UCSD-AML1 (cell line): ENCODE measurements at regions not wholly inside any gene's neighbourhood (a gene's known extent, or its start where the extent isn't known, plus 50 kb on each side); places are given as distances from the start of the nearest gene placed in this dataset.

Experiments used
- DNase-seq: peaks from one replicate; lab custom pipeline; 2025; ENCODE audit not compliant: unreplicated experiment; lab: John Stamatoyannopoulos, UW

DNA sequence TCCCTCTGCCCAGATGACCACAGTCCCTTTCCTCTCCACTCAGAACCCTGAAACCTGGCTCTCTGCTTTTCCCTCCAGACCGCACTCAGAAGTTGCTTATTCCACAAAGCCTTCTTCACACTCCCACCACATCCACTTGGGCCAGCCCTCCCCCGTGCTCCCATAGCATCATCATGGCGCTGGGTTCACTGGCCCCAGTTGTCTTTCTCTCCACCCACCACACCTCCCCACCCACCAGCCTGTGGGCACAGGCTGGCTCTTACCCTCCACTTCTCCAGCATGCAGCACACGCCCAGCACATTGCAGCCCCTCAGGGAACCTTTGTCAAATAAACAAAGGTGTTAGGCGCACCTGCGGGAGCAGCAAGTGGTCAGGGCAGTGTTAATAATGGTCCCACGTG is 130.0 kb downstream of the KATNIP start:
- no peak for DNase-seq

DNA sequence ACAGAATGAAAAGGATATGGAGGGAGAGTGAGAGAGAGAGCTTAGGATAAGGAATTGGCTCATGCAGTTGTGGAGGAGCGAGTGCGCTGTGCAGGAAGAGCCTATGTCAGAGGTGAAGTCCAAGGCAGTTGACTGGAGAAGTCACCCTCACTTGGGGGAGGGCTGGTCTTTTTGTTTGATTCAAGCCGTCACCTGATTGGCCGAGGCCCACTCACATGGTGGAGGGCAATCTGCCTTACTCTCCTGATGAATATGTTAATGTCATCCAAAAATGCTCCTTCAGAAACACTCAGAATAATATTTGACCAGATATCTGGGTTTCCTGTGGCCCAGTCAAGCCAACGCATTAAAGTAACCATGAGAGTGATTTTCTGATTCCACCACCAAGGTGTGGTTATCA is 131.7 kb downstream of the KATNIP start:
- no peak for DNase-seq

DNA sequence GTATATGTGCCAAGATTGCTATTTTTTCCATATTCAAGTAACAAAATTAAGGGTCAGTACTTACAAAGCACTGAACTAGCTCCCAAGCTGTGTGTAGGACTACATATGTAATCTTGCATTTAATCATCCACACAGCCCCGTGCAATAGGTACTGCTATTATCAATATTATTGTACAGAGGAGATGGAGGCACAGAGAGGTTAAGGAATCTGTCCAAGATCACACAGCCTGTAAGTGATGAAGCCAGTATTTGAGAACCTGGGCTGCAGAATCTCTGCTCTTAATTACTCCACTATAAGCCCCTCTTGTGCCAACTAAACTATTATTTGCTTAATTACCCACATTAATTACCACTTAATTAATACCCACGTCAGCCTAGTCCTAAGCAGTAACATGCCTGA is 134.1 kb downstream of the KATNIP start:
- DNase-seq, result no peak

DNA sequence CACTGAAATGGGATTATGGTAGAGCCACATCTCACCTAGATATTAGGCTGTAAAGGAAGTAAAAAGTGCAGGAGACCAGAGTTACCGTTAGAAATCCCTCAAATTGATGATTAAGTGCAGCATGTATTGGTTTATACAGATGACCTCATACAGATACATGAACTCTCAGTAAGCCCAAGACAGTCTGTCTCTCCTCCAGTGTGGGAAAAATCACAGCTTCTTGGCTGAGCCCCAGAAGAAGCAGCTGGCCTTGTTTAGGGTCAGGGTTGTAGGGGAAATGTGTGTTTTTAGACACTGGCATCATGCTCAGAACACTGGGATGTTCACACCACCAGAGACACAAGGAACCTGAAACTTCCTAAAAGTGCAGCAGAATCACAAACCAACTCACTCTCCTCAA is 135.9 kb downstream of the KATNIP start:
- DNase-seq, result no peak

DNA sequence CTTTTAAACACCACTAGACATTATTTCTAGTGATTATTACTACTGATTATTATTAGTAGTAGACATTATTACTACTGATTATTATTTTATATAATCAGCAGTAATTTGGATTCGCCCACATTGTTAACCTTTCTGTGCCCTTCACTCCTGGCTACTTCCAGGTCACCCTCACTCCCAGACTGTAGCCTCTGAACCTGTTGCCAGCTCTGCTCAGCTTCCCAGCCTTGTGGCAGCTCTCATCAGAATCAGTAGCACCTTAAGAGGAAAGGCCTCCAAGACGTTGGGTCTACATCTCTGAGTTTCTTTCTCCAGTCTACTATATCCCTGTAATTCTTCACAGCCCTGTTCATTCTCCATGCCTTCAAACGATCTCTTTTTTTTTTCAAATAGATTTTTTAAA is 137.0 kb downstream of the KATNIP start:
- no peak for DNase-seq

DNA sequence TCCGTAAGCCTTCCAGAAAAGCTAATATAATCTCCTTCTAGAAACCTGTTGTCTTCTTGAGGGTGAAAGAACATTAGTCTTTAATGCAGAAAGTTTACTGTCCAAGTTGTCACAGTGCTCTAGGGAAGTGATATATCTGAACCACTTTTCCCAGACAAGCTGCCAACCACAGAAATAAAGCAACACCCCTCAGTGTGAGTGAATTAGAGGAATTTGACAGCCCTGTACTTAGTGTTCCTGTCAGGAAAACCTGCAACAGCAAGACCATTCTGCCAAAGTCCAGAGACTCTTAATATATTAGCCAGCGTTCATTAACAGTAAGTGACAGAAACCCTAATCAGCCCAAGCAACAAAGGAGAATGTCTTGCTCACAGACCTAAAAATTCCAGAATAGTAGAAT is 137.7 kb downstream of the KATNIP start:
- no peak for DNase-seq

DNA sequence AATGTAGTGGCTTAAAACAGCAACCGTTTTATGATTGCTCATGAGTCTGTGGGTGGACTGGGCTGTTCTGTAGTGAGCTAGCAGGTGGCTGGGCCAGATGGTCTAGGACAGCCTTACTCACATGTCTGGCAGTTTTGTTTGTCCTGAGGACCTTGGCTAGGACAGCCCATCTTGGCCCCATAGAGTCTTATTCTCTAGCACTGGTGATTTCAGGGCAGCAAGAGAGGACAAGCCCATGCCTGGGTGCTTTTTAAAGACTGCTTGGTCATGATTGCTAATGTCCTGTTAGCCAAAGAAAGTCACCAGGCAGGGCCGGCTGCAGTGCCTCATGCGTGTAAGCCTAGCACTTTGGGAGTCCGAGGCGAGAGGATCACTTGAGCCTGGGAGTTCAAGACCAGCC is 139.8 kb downstream of the KATNIP start:
- DNase-seq, result no peak

DNA sequence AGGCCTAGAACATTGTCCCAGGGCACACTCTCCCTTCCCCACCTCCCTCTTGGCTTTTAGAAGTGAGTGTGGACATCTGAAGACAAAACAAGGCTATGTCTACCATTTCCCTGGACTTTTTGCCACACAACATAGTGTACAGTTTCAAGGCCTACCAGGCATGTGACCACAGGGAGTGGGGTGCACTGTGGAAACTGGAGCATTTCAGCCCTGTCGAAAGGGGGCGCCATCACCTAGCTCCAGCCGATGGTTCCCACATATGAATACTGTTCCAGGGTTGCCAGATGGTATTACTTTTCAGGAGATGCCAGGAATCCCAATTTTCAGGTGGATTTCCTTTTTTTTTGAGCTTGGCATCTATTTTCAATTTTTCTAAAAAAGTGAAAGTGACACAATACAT is 140.7 kb downstream of the KATNIP start:
- peak; percentile 58 for DNase-seq

DNA sequence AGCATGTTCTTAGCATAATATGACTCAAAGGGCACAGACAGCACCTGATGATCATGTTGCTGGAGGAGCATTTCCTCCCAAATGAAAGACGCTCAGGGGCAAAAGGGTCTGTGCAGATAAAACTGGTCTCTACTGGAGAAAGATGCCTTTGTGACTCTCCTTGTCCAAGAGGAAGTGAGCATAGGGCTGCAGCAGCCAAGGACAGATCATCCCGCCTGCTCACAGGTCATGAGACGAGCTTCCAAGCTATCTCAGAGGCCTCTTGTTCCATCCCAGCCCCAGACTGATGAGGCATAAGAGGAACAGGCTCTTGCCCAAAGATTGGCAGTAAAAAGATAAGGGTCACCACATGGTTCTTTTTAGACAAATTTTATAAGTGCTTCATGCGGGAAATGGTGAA is 141.8 kb downstream of the KATNIP start:
- DNase-seq, result no peak

DNA sequence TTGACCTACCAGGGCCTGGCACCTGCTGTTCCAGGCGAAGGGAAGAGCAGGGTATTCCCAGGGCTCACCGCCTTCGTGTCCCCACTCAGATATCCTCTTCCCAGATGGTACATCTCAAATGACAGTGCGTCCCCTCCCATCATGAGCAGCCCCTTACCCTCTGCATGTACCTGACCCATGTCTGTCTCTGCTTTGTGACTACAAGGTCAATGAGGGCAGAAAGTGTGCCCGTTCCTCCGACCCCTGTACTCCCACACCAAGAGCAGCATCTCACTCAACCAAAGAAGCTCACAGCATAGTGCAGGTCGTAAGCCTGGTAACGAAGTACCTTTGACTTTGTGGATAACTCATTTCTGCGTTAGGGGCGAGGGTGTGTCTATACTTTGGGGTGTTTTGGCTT is 142.6 kb downstream of the KATNIP start:
- DNase-seq, result no peak

DNA sequence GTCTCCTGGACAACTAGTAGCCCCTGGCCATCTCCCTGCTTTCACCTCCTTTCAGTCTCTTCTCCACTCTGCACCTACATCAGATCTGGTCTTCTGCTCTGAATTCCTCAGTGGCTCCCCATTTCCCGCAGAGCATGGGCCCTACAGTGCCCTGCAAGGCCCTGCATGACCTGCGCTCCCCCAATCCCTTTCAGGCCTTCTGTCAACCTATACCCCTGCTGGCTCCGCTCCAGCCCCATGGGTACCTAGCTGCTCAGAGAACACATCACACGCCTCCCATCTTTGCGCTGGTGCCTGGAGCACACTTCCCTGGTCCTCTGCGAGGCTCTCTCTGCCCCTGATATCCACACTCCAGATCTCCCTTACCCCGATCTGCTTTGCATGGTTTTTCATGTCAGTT is 145.2 kb downstream of the KATNIP start:
- no peak for DNase-seq

DNA sequence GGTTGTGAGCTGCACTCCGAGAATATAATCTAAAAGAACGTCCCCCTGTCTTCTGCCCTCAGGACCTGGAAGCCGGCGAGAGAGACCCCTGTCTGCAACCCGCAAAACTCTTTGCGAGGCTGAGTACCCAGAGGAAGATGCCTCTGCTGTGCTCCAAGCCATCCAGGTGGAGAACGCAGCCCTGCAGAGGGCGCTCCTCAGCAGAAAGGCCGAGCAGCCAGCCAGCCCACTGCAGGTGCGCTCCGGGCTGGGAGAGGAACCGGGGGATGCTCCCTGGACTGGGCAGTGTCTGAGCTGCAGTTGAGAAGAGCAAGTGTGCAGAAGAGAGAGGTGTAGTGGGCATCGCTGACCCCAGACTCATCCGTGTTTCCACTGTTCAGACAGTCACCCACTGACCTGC is 148.3 kb downstream of the KATNIP start:
- peak; percentile 41 for DNase-seq

DNA sequence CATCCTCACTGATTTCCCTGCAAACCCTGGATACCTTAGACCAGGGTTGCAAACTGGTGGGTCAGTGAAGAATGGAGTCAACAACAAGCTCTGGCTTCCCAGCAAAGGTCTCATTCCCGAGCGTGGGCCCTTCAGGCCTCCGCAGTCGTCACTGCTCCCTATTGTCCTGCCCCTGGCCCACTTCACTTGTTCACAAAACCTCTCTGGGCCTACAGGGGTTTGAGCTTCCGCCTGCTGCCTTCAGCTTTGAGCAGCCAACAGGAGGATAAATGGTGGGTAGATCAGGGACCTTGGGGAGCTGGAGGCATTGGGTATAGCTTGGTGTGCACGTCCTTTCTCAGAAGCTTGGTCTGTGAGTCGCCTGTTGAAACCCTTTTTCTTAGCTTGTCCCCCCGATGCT is 148.8 kb downstream of the KATNIP start:
- no peak for DNase-seq

DNA sequence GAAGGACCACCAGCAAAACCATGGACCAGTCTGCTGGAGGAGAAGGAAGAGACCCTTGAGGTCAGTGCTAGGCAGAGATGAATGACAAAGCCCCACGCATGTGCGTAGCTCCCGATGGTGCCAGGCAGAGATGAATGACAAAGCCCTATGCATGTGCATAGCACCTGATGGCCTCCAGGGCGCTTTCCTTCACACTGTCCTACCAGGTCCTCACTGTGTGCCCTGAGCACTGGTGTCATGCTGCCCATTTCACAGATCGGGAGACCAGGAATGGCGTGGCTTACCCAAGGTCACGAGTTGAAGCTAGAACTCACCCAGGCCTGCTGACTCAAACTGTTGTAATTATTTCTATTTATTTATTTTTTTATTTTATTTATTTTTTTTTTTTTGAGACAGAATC is 149.6 kb downstream of the KATNIP start:
- DNase-seq, result no peak

DNA sequence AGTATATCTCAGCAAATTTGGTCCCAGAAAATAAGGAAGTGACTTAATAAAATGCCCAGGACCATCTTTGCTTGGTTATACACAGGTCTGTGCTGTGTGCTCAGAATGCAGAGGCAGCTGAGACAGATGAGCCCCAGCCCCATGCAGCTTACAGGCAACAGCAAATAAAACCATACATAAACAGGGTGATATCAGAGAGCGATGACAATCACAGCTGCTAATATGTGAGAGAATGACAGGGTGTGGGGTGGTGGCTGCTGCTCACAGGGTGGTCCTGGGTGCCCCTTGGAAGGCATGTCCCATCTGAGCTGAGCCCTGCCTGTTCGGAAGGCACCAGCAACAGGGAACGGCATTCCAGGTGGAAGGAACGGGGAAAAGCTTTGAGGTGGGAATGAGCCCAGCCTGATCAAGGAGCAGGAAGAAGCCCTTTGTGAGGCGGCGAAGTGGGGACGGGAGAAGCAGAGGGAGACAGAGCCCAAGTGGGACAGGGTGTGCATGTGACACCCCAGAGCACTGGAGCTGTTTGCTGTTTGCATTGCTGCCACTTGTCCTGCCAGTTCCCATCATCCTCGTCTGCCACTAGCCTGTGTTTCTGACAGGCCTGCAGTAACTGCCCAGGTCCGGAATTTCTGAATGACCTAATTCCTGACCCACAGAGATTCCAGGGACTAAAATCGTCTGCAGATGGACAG is 150.5 kb downstream of the KATNIP start:
- no peak for DNase-seq

DNA sequence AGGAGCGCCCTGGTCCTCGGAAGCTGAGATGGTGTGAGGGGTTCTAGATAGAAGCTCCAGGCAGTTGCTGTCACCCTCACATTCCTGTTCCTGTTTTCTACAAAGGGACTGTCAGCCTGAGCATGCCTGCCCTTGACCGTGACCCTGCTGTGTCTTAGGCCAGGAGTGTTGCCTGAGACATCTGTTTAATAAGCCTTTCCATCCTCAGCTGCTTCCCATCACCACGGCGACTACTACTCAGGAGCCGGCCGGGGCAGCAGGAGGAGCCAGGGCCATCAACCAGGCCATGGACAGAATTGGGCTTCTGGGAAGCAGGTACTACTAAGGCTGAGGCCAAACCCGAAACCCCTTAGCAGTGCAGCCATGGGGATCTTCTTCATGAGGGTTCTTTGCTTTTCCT is 151.4 kb downstream of the KATNIP start:
- DNase-seq, result no peak

DNA sequence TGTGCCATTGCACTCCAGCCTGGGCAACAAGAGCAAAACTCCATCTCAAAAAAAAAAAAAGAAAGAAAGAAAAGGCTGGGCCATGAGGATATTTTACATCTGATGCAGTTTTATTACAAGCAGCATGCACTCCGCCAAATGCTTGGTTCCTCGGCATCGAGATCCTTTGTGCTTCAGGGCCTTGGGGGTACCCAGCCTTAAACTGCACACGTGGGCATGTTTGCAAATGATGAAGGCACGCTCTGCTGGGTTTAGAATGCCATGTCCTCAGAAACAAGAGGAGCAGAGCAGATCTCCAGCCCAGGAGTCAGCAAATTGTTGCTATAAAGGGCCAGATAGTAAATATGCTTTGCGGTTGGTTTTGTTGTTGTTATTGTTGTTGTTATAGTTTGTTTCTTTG is 153.2 kb downstream of the KATNIP start:
- DNase-seq, result no peak

DNA sequence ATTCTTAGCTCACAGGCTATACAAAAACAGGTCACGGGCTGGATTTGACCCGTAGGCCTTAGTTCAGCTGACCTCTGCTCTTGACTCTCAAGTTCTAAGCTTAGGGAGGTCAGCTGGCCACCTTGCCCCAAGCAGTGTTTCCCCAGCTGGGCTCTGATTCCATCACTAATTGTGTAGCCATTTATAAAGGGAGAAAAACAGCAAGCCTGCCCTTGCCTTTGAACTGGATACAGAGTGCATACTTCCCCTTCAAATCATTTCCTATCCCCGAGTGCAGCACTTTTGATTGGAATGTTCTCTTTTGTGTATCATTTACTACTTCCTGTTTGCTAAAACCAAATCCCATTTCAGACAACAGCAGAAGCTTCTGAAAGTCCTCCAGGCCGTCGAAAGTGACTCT is 153.6 kb downstream of the KATNIP start:
- no peak for DNase-seq

DNA sequence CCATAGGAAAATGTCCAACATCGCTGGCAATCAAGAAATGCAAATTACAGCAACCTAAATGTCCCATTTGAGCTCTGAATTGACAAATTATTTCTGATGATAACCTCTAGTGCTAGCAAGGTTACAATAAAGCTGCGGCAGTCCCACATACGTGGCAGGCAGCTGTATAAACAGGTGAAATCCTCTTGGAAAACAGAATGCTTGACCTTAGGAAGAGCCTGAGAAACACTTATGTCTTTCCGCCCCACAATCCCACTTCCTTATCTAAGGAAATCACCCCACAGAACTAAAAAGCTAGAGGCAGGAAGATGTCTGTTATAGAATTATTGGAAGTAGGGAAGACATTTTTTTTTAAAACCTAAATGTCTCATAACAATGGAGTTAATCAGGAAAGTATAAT is 154.3 kb downstream of the KATNIP start:
- no peak for DNase-seq

DNA sequence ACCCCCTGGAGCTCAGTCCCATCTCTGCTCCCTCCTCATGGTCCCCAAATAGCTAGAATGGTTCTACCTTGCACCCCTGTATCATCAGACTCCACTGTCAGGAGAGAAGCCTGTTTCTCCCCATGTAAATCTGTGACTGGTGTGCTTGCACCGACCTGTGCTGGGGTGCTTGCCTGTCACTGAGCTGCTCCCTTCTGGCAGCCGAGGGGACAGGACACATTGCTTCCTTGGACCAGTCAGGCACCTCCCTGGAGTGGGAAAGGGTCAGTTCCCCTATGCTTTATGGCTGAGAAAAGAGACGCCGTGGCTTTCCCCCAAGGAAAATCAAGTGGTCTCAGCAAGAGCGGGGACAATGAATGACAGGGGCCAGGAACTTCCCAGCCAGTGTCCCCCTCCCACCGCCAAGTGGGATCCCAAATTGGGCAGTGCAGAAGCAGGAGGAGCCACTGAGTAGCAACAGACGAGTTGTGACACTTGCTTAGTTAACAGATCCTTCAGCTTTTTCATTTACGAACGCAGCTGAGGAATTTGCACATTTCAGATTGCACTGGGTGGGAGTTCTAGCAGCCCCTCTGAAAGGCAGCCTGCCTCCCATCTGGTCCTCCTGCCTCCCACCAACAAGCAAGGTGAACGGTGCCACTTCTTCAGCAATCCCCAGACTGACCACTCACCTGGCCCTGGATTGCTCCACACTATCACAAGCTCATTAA is 156.4 kb downstream of the KATNIP start:
- no peak for DNase-seq

DNA sequence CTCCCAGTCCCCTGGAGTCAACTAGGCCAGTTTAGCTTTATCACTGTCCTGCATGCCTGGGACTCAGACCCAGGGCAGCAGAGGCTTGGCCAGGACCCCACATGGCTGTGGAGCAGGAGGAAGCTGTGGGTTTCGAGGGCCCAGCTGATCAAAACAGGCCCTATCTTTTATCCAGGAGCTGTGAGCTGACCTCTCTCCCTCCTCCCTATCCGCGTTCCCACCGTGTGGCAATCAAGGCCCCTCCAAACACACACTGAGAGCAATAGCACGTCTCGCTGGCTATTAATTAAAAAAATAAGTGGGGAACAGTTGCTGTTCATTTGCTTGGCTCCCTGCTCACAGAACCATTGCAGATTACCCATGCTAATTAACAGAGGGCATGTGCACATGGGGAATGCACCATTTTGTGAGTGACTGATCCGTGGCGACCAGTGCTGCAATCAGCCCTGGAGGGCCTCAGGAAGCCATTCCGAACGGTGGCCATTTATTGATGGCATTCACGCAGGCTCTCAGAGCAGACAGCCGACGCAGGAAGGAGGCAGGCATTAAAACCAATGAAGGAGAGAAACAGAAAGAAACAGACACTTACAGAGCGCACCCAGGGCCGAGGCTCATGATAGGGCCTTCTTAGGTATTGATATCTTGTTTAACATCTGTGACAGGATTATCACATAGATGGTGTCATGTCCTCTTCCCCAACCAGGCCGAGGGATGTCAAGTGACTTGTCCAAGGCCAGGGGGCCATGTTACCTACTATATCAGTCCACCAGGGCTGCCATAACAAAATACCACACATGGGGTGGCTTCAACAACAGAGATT is 157.1 kb downstream of the KATNIP start:
- no peak for DNase-seq

DNA sequence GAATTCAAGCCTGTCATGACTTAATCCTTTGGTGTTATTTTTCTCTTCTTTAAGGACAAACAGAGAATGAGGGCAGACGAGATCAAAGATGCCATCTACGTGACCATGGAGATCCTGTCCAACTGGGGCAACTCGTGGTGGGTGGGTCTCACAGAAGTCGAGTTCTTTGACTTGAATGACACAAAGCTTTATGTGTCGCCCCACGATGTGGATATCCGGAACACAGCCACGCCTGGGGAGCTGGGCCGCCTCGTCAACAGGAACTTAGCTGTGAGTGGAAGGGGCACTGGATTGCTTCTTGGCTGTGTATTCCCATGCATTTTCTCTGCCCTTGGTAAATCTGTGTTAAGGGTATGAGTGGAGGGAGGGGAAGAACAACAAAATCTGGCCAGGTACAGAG is 158.7 kb downstream of the KATNIP start:
- DNase-seq, result no peak
